K562 (cell line): ENCODE measurements at regions not wholly inside any gene's neighbourhood (a gene's known extent, or its start where the extent isn't known, plus 50 kb on each side); places are given as distances from the start of the nearest gene placed in this dataset.

Experiments
- ATAC-seq: fragments of 200-7000 bp; cut with Tn5 transposase; 3 replicates; pipeline ENCODE4 v1.9.1; 2020; ENCODE audit warnings: moderate library complexity
- BruUV-seq: library from RNA; stranded (reverse); fragments of 400-500 nt; replicated peaks from 2 replicates; lab custom pipeline; 2021; lab: Mats Ljungman, UMichigan
- CTCF ChIA-PET: fragments of 300-600 bp; formaldehyde crosslinking; extraction: SDS; loops from one replicate; lab custom pipeline; 2021; ENCODE audit warnings: low intra/inter-chr PET ratio; lab: Yijun Ruan, JAX
- POLR2A ChIA-PET: fragments of 300-600, 350-650 bp; sonication (Branson Sonifier 250); formaldehyde crosslinking; extraction: SDS; loops from one replicate; lab custom pipeline; 2021; ENCODE audit warnings: antibody characterized with exemption, inconsistent platforms; lab: Yijun Ruan, JAX
- DNase-seq, 4 experiments: peaks; one replicate each; pipeline versions ENCODE4 v3.0.0 to v3.0.0-alpha.2; 2011 to 2018; ENCODE audit warnings: low spot score in 3 of 4, mixed read lengths in 3 of 4; ENCODE audit errors: extremely low read depth in 1 of 4
- FAIRE-seq: peaks from 2 replicates; lab custom pipeline; 2011; peaks lifted over from hg19 to GRCh38; lab: Jason Lieb, UNC
- H2AFZ ChIP-seq: 2 replicates; pipeline ENCODE4 v1.6.0; 2011; ENCODE audit warnings: low read depth, low read length, control low read depth, inconsistent platforms
- H3K27ac ChIP-seq: fragments of 200-600 bp; 3 replicates; pipeline ENCODE4 v1.8.0; 2011; ENCODE audit warnings: low read depth, mild to moderate bottlenecking, control low read depth, inconsistent platforms, low read length, moderate library complexity, mixed read lengths; ENCODE audit errors: extremely low read depth
- H3K27me3 ChIP-seq, 2 experiments: fragments of 300-600 bp in 1 of 2; 2 replicates in 1 of 2; 3 replicates in 1 of 2; pipeline versions ENCODE4 v1.6.0 to v1.8.0; 2011; ENCODE audit warnings: inconsistent platforms in 2 of 2, low read length in 2 of 2, mild to moderate bottlenecking in 1 of 2, mixed read lengths in 1 of 2, moderate library complexity in 1 of 2; ENCODE audit not compliant: control insufficient read depth in 2 of 2, insufficient read depth in 2 of 2
- H3K36me3 ChIP-seq: fragments of 300-600 bp; 3 replicates; pipeline ENCODE4 v1.8.0; 2011; ENCODE audit warnings: mild to moderate bottlenecking, low read length, inconsistent platforms; ENCODE audit not compliant: control insufficient read depth, insufficient read depth
- H3K4me1 ChIP-seq, 2 experiments: fragments of 200-600 bp in 1 of 2; replicated peaks in 1 of 2; 2 replicates in 1 of 2; 3 replicates in 1 of 2; pipeline versions ENCODE4 v1.5.1 to v1.8.0; 2011; ENCODE audit warnings: inconsistent platforms in 2 of 2, low read length in 2 of 2, mild to moderate bottlenecking in 1 of 2, mixed read lengths in 1 of 2, moderate library complexity in 1 of 2; ENCODE audit not compliant: control insufficient read depth in 2 of 2, insufficient read depth in 2 of 2
- H3K4me2 ChIP-seq: 2 replicates; pipeline ENCODE4 v1.6.1; 2011; ENCODE audit warnings: low read length, control low read depth, inconsistent platforms, mixed read lengths; ENCODE audit not compliant: insufficient read depth
- H3K4me3 ChIP-seq: fragments of 200-600 bp; sonication (generic), shearing (Covaris generic); 2 replicates; pipeline ENCODE4 v1.5.1; 2016; ENCODE audit warnings: control low read depth, inconsistent platforms
- H3K79me2 ChIP-seq: fragments of 200-600 bp; 3 replicates; pipeline ENCODE4 v1.8.0; 2011; ENCODE audit warnings: low read length, inconsistent platforms; ENCODE audit not compliant: control insufficient read depth, insufficient read depth
- H3K9ac ChIP-seq, 2 experiments: 2 replicates each; pipeline versions ENCODE4 v1.6.0 to v1.6.1; 2011; ENCODE audit warnings: low read depth in 2 of 2, low read length in 2 of 2, control low read depth in 1 of 2, inconsistent platforms in 1 of 2, mild to moderate bottlenecking in 1 of 2, mixed read lengths in 1 of 2; ENCODE audit not compliant: insufficient read depth in 1 of 2
- H3K9me1 ChIP-seq: one replicate; pipeline ENCODE4 v1.6.0; 2011; ENCODE audit warnings: inconsistent platforms, mild to moderate bottlenecking, low read length, moderate library complexity; ENCODE audit not compliant: control insufficient read depth, insufficient read depth
- H3K9me3 ChIP-seq: replicated peaks from 2 replicates; pipeline ENCODE4 v1.5.1; 2011; ENCODE audit warnings: low read depth, low read length, inconsistent platforms; ENCODE audit not compliant: control insufficient read depth, insufficient read depth
- H4K20me1 ChIP-seq: replicated peaks from 2 replicates; pipeline ENCODE4 v1.6.1; 2011; ENCODE audit warnings: low read length, inconsistent platforms, mixed read lengths; ENCODE audit not compliant: control insufficient read depth, insufficient read depth
- CBFA2T3 ChIP-seq: fragments of 450-650 bp; IDR thresholded peaks from 2 replicates; pipeline ENCODE4 v1.6.1; 2017
- ESRRA ChIP-seq: fragments of 450-650 bp; IDR thresholded peaks from 2 replicates; pipeline ENCODE4 v1.6.1; 2014; ENCODE audit warnings: low read depth, mild to moderate bottlenecking, moderate library complexity, borderline replicate concordance
- FOXK1 ChIP-seq: sonication (generic); formaldehyde crosslinking; IDR thresholded peaks from 2 replicates; pipeline ENCODE4 v1.8.0; 2022; ENCODE audit warnings: missing genetic modification reagents, mild to moderate bottlenecking, borderline replicate concordance
- GATAD2A ChIP-seq: fragments of 450-650 bp; IDR thresholded peaks from 2 replicates; pipeline ENCODE4 v1.6.1; 2017
- HCFC1 ChIP-seq: IDR thresholded peaks from 2 replicates; pipeline ENCODE4 v1.6.1; 2012; ENCODE audit warnings: low read depth, low read length, improper control_type of control experiment
- HDAC6 ChIP-seq: IDR thresholded peaks from 2 replicates; pipeline ENCODE4 v1.6.1; 2012; ENCODE audit warnings: low read depth, mild to moderate bottlenecking, control low read depth, inconsistent platforms, low read length, moderate library complexity
- MAFF ChIP-seq: IDR thresholded peaks from 2 replicates; pipeline ENCODE4 v1.6.1; 2012; ENCODE audit warnings: low read length, improper control_type of control experiment
- MAFK ChIP-seq: IDR thresholded peaks from 2 replicates; pipeline ENCODE4 v1.6.1; 2011; ENCODE audit warnings: low read length, improper control_type of control experiment
- MAZ ChIP-seq, 2 experiments: fragments of 450-650 bp in 1 of 2; sonication (generic) in 1 of 2; formaldehyde crosslinking; IDR thresholded peaks in 1 of 2; conservative IDR thresholded peaks in 1 of 2; 2 replicates each; pipeline versions ENCODE4 v1.4.0 to v1.5.0; 2020; ENCODE audit warnings: mild to moderate bottlenecking in 1 of 2, missing genetic modification reagents in 1 of 2
- MEF2A ChIP-seq: IDR thresholded peaks from 2 replicates; pipeline ENCODE4 v1.6.1; 2011; ENCODE audit warnings: low read depth, mild to moderate bottlenecking, low read length, moderate library complexity; ENCODE audit not compliant: control insufficient read depth
- NR4A1 ChIP-seq, 2 experiments: fragments of 250-450 bp in 1 of 2; fragments of 450-650 bp in 1 of 2; sonication (Bioruptor Pico) in 1 of 2; IDR thresholded peaks; 2 replicates each; pipeline versions ENCODE4 v1.4.0 to v1.6.1; 2016 to 2020; ENCODE audit warnings: mild to moderate bottlenecking in 2 of 2, missing compliant biosample characterization in 1 of 2, missing genetic modification characterization in 1 of 2, moderate library complexity in 1 of 2
- PHF8 ChIP-seq: fragments of 200-600 bp; sonication (generic); IDR thresholded peaks from 2 replicates; pipeline ENCODE4 v1.6.1; 2012; ENCODE audit warnings: mixed run types, mild to moderate bottlenecking, inconsistent platforms, low read length, moderate library complexity, borderline replicate concordance
- RCOR1 ChIP-seq, 2 experiments: IDR thresholded peaks; 2 replicates each; pipeline ENCODE4 v1.6.1; 2012; ENCODE audit warnings: low read depth in 2 of 2, low read length in 2 of 2, borderline replicate concordance in 1 of 2, improper control_type of control experiment in 1 of 2
- ZNF76 ChIP-seq: fragments of 250-450 bp; sonication (Bioruptor Pico); IDR thresholded peaks from 2 replicates; pipeline ENCODE4 v1.4.0; 2020; ENCODE audit warnings: mild to moderate bottlenecking, moderate library complexity, borderline replicate concordance
- WGBS: fragments of 100-300 bp; shearing (Covaris generic); methylation state at CpG from one replicate; pipeline ENCODE4 v1.1.6; 2016; ENCODE audit warnings: low coverage, mixed read lengths; ENCODE audit not compliant: insufficient coverage; ENCODE audit errors: missing lambda C conversion rate; 5-methylcytosine and 5-hydroxymethylcytosine counted together
- in situ Hi-C: fragments of 300-500 bp; cut with MboI; formaldehyde crosslinking; loops from 4 replicates; pipeline ENCODE4 v1.15.0; 2018; ENCODE audit warnings: inconsistent platforms, mixed read lengths
- intact Hi-C: fragments of 100-400 bp; cut with micrococcal nuclease; formaldehyde crosslinking; loops from 2 replicates; pipeline ENCODE4 v1.14.2; 2022
- TF ChIP-seq, protein P1 (sequence below), 2 experiments: fragments of 450-650 bp; IDR thresholded peaks; 2 replicates each; pipeline ENCODE4 v1.6.1; 2016
- TF ChIP-seq, protein P2 (sequence below): sonication (generic); formaldehyde crosslinking; IDR thresholded peaks from 2 replicates; pipeline ENCODE4 v1.8.0; 2022; ENCODE audit warnings: mild to moderate bottlenecking, missing genetic modification reagents
- TF ChIP-seq, protein P3 (sequence below): fragments of 450-650 bp; IDR thresholded peaks from one replicate; pipeline ENCODE4 v1.6.1; 2018; ENCODE audit warnings: mild to moderate bottlenecking, moderate library complexity; ENCODE audit not compliant: partially characterized antibody

DNA sequence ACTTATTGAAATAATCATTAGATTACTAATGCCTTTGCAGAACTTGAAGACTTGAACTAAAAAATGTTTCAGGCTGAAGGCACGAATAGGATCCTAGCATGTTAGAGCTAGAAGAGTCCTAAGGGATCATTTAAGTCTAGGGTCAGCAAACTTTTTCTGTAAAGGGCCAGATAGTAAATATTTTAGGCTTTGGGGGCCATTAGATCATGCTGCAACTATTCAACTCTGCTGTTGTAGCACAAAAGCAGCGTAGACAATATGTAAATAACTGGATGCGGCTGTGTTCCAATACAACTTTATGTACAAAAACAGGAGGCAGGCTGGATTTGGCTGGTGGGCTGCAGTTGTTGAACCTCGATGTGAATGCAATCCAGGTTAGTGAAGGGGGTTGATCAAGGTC is 221.7 kb downstream of the ATP23 start:
- Histone ChIP-seq H3K36me3 (no peaks in the 10 kb centered on the region), H3K79me2 (no peaks in the 10 kb centered on the region), H3K27me3 (no peaks in the 10 kb centered on the region), H4K20me1 (no peaks in the 10 kb centered on the region), H3K4me3 (no peak overlapping the region), H3K4me1 (no peaks in the 10 kb centered on the region; a peak in 1 of 5 replicates), H3K9ac (no peak overlapping the region), H3K4me2 (no peak overlapping the region), H2AFZ (no peak overlapping the region), H3K27ac (no peak overlapping the region), H3K9me1 (no peaks in the 10 kb centered on the region), H3K9me3 (no peaks in the 10 kb centered on the region)
- FAIRE-seq (no peak), DNase-seq (no peak), ATAC-seq (no peak)
- WGBS, result 2% methylated on average over 4 of the region's 4 CpGs
- ChIA-PET CTCF (no interaction called here), POLR2A (interaction anchor here (0.6 kb wide), 1 partner anchor 27 kb away, joined by 3 read pairs; no protein-coding TSS in a partner anchor)
- no peak for TF ChIP-seq MAFK
- TF ChIP-seq, protein P1, sequence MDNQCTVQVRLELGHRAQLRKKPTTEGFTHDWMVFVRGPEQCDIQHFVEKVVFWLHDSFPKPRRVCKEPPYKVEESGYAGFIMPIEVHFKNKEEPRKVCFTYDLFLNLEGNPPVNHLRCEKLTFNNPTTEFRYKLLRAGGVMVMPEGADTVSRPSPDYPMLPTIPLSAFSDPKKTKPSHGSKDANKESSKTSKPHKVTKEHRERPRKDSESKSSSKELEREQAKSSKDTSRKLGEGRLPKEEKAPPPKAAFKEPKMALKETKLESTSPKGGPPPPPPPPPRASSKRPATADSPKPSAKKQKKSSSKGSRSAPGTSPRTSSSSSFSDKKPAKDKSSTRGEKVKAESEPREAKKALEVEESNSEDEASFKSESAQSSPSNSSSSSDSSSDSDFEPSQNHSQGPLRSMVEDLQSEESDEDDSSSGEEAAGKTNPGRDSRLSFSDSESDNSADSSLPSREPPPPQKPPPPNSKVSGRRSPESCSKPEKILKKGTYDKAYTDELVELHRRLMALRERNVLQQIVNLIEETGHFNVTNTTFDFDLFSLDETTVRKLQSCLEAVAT (IDR thresholded peaks at IDR 0.05), result no peak
- no peak for TF ChIP-seq ZNF76 (CRISPR knock-in tag)
- TF ChIP-seq HCFC1, result no peak
- TF ChIP-seq ESRRA, result no peak
- TF ChIP-seq, protein P2, sequence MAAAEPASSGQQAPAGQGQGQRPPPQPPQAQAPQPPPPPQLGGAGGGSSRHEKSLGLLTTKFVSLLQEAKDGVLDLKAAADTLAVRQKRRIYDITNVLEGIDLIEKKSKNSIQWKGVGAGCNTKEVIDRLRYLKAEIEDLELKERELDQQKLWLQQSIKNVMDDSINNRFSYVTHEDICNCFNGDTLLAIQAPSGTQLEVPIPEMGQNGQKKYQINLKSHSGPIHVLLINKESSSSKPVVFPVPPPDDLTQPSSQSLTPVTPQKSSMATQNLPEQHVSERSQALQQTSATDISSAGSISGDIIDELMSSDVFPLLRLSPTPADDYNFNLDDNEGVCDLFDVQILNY (CRISPR knock-in tag), result no peak
- TF ChIP-seq NR4A1 (CRISPR knock-in tag; IDR thresholded peaks at IDR 0.05), result no peak
- no peak for TF ChIP-seq NR4A1 (tag; IDR thresholded peaks at IDR 0.05)
- no peak for TF ChIP-seq MAFF
- TF ChIP-seq FOXK1 (CRISPR knock-in tag), result no peak
- no peak for TF ChIP-seq MAZ (CRISPR knock-in tag; conservative IDR thresholded peaks at IDR 0.05 in 1 of 2, IDR thresholded peaks at IDR 0.05 in 1 of 2)
- no peak for TF ChIP-seq GATAD2A
- TF ChIP-seq HDAC6, result no peak
- TF ChIP-seq CBFA2T3, result no peak
- TF ChIP-seq, protein P3, sequence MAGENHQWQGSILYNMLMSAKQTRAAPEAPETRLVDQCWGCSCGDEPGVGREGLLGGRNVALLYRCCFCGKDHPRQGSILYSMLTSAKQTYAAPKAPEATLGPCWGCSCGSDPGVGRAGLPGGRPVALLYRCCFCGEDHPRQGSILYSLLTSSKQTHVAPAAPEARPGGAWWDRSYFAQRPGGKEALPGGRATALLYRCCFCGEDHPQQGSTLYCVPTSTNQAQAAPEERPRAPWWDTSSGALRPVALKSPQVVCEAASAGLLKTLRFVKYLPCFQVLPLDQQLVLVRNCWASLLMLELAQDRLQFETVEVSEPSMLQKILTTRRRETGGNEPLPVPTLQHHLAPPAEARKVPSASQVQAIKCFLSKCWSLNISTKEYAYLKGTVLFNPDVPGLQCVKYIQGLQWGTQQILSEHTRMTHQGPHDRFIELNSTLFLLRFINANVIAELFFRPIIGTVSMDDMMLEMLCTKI, result no peak
- TF ChIP-seq RCOR1 (IDR thresholded peaks at IDR 0.05; ENCODE audit: borderline replicate concordance in 1 of 2, low read depth in 2 of 2, low read length in 2 of 2), result no peak
- TF ChIP-seq MEF2A, result no peak
- no peak for TF ChIP-seq PHF8
- in situ Hi-C loops (no loop called here), intact Hi-C loops (no loop called here)
- BruUV-seq, result no TSS peak
